GM12878 (cell line): ENCODE measurements at regions not wholly inside any gene's neighbourhood (a gene's known extent, or its start where the extent isn't known, plus 50 kb on each side); places are given as distances from the start of the nearest gene placed in this dataset.

Source experiments
- ATAC-seq: fragments of 200-7000 bp; cut with Tn5 transposase; 3 replicates; pipeline ENCODE4 v1.9.1; 2020; ENCODE audit warnings: mild to moderate bottlenecking, moderate library complexity
- BruUV-seq: library from RNA; stranded (reverse); fragments of 400-500 nt; replicated peaks from 2 replicates; lab custom pipeline; 2021; lab: Mats Ljungman, UMichigan
- CTCF ChIA-PET: fragments of 300-600 bp; sonication (Branson Sonifier 250); formaldehyde crosslinking; extraction: SDS; loops from one replicate; lab custom pipeline; 2021; ENCODE audit warnings: inconsistent platforms; lab: Yijun Ruan, JAX
- POLR2A ChIA-PET: fragments of 350-600 bp; formaldehyde crosslinking; extraction: SDS; loops from one replicate; lab custom pipeline; 2021; ENCODE audit warnings: inconsistent platforms; lab: Charles Lee
- RAD21 ChIA-PET: fragments of 300-600 bp; sonication (Branson Sonifier 250); formaldehyde crosslinking; loops from one replicate; lab custom pipeline; 2023; ENCODE audit warnings: antibody characterized with exemption; ENCODE audit not compliant: unreplicated experiment; lab: Charles Lee
- SMC1A ChIA-PET: fragments of 300-600 bp; sonication (Branson Sonifier 250); formaldehyde crosslinking; loops from one replicate; lab custom pipeline; 2023; ENCODE audit not compliant: unreplicated experiment, uncharacterized antibody; lab: Charles Lee
- DNase-seq: peaks from one replicate; pipeline ENCODE4 v3.0.0-alpha.2; 2011; ENCODE audit warnings: low read depth, low spot score
- FAIRE-seq: peaks from 3 replicates; lab custom pipeline; 2011; peaks lifted over from hg19 to GRCh38; lab: Jason Lieb, UNC
- H2AFZ ChIP-seq: 2 replicates; pipeline ENCODE4 v1.6.0; 2011; ENCODE audit warnings: low read depth, low read length, control low read depth; ENCODE audit not compliant: control insufficient read depth
- H3K27ac ChIP-seq: 2 replicates; pipeline ENCODE4 v1.5.1; 2011; ENCODE audit warnings: control low read depth; ENCODE audit not compliant: control insufficient read depth, insufficient read depth
- H3K27me3 ChIP-seq, 2 experiments: replicated peaks in 1 of 2; 2 replicates each; pipeline versions ENCODE4 v1.6.0 to v1.6.1; 2011; ENCODE audit warnings: low read length in 1 of 2; ENCODE audit not compliant: control insufficient read depth in 2 of 2, insufficient read depth in 2 of 2
- H3K36me3 ChIP-seq, 2 experiments: 2 replicates each; pipeline ENCODE4 v1.5.1; 2011; ENCODE audit warnings: low read length in 1 of 2; ENCODE audit not compliant: control insufficient read depth in 2 of 2, insufficient read depth in 2 of 2
- H3K4me1 ChIP-seq: 2 replicates; pipeline ENCODE4 v1.6.1; 2011; ENCODE audit warnings: mild to moderate bottlenecking, low read length, moderate library complexity, mixed read lengths; ENCODE audit not compliant: control insufficient read depth, insufficient read depth
- H3K4me2 ChIP-seq: 2 replicates; pipeline ENCODE4 v1.6.0; 2011; ENCODE audit warnings: control low read depth; ENCODE audit not compliant: control insufficient read depth, insufficient read depth
- H3K4me3 ChIP-seq: fragments of 200-600 bp; sonication (generic); 2 replicates; pipeline ENCODE4 v1.5.1; 2016
- H3K79me2 ChIP-seq: 2 replicates; pipeline ENCODE4 v1.6.0; 2011; ENCODE audit warnings: low read length; ENCODE audit not compliant: control insufficient read depth, insufficient read depth
- H3K9ac ChIP-seq: 2 replicates; pipeline ENCODE4 v1.8.0; 2011; ENCODE audit warnings: low read length, control low read depth, mixed read lengths; ENCODE audit not compliant: control insufficient read depth, insufficient read depth
- H3K9me3 ChIP-seq: replicated peaks from 3 replicates; pipeline ENCODE4 v1.5.1; 2011; ENCODE audit warnings: mild to moderate bottlenecking, low read length; ENCODE audit not compliant: control insufficient read depth, insufficient read depth
- H4K20me1 ChIP-seq: 2 replicates; pipeline ENCODE4 v1.6.0; 2011; ENCODE audit not compliant: control insufficient read depth, insufficient read depth
- ATF7 ChIP-seq: fragments of 450-650 bp; IDR thresholded peaks from 2 replicates; pipeline ENCODE4 v1.6.1; 2016; ENCODE audit warnings: low read depth, mild to moderate bottlenecking
- ELK1 ChIP-seq: IDR thresholded peaks from 2 replicates; pipeline ENCODE4 v1.6.1; 2012; ENCODE audit warnings: low read depth, low read length, improper control_type of control experiment
- JUND ChIP-seq: IDR thresholded peaks from 2 replicates; pipeline ENCODE4 v1.6.1; 2012; ENCODE audit warnings: low read depth, mild to moderate bottlenecking, low read length, improper control_type of control experiment, moderate library complexity
- NR2C2 ChIP-seq: IDR thresholded peaks from 2 replicates; pipeline ENCODE4 v1.6.1; 2011; ENCODE audit warnings: borderline replicate concordance, low read depth; ENCODE audit not compliant: control insufficient read depth, insufficient read length
- NR2F1 ChIP-seq: fragments of 450-650 bp; conservative IDR thresholded peaks from 2 replicates; pipeline ENCODE4 v1.6.1; 2017; ENCODE audit warnings: mild to moderate bottlenecking
- PBX3 ChIP-seq: IDR thresholded peaks from 2 replicates; pipeline ENCODE4 v1.6.1; 2011; ENCODE audit warnings: mild to moderate bottlenecking, low read depth, low read length, moderate library complexity; ENCODE audit not compliant: insufficient replicate concordance
- PRDM15 ChIP-seq: fragments of 450-650 bp; formaldehyde crosslinking; IDR thresholded peaks from 2 replicates; pipeline ENCODE4 v1.4.0; 2020; ENCODE audit warnings: mild to moderate bottlenecking, moderate library complexity
- RB1 ChIP-seq: fragments of 450-650 bp; formaldehyde crosslinking; IDR thresholded peaks from 2 replicates; pipeline ENCODE4 v1.6.1; 2017; ENCODE audit warnings: mild to moderate bottlenecking, borderline replicate concordance
- RBBP5 ChIP-seq: fragments of 200-600 bp; sonication (generic); conservative IDR thresholded peaks from 2 replicates; pipeline ENCODE4 v1.6.1; 2016
- TAF1 ChIP-seq: IDR thresholded peaks from 2 replicates; pipeline ENCODE4 v1.6.1; 2011; ENCODE audit warnings: mild to moderate bottlenecking, low read depth, low read length, borderline replicate concordance
- ZNF274 ChIP-seq: IDR thresholded peaks from one replicate; pipeline ENCODE4 v1.8.0; 2011; ENCODE audit not compliant: insufficient read length, insufficient read depth
- WGBS: methylation state at CpG from one replicate; pipeline ENCODE4 v1.1.6; 2016; ENCODE audit warnings: low lambda C conversion rate; ENCODE audit not compliant: insufficient replicate concordance, insufficient coverage; ENCODE audit errors: missing lambda C conversion rate; 5-methylcytosine and 5-hydroxymethylcytosine counted together
- in situ Hi-C: fragments of 300-500 bp; cut with MboI; formaldehyde crosslinking; loops from 9 replicates; pipeline ENCODE4 v1.14.3; 2018; ENCODE audit warnings: mixed read lengths
- intact Hi-C: fragments of 100-400 bp; cut with micrococcal nuclease; formaldehyde crosslinking; loops from one replicate; pipeline ENCODE4 v1.14.2; 2022; ENCODE audit not compliant: unreplicated experiment
- TF ChIP-seq, protein P1 (sequence below): IDR thresholded peaks from 2 replicates; pipeline ENCODE4 v1.6.1; 2012; ENCODE audit warnings: low read depth, low read length, improper control_type of control experiment

DNA sequence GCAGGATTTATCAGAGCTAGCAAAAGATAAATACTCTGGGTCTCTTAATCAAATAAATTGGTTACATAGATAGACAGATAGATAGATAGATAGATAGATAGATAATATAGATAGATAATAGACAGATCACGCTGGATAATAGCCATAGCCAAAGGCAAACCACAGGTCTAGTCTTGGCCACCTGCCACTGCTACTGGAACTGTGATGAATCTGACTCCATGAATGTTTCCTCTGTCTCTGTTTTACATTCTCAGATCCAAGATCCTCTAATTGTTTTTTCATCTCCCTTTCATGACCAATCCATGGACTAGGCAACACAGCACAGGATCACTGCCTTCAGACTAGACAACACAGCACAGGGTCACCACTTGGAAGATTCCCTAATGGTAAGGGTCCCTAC is 444.7 kb upstream of the NFIA start:
- ChIA-PET RAD21 (no interaction called here), CTCF (no interaction called here), POLR2A (no interaction called here), SMC1A (no interaction called here)
- no peak overlapping the region for H3K9ac ChIP-seq
- WGBS, result 32% methylated on average over 1 of the region's 1 CpG
- no peak overlapping the region for H3K27ac ChIP-seq
- FAIRE-seq (no peak), DNase-seq (no peak), ATAC-seq (no peak)
- no peaks in the 10 kb centered on the region for H3K27me3 ChIP-seq
- H3K4me3 ChIP-seq, result no peak overlapping the region
- BruUV-seq, result no TSS peak
- intact Hi-C loops, result no loop called here
- no peak overlapping the region for H2AFZ ChIP-seq
- H4K20me1 ChIP-seq, result no peaks in the 10 kb centered on the region
- H3K4me2 ChIP-seq, result no peak overlapping the region
- TF ChIP-seq, protein P1, sequence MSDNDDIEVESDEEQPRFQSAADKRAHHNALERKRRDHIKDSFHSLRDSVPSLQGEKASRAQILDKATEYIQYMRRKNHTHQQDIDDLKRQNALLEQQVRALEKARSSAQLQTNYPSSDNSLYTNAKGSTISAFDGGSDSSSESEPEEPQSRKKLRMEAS, result no peak
- TF ChIP-seq RB1 (no peak), NR2F1 (no peak), PRDM15 (no peak), RBBP5 (no peak), NR2C2 (no peak), ATF7 (no peak), ELK1 (no peak), TAF1 (no peak), PBX3 (no peak), ZNF274 (no peak), JUND (no peak)
- H3K4me1 ChIP-seq, result no peaks in the 10 kb centered on the region
- H3K36me3 ChIP-seq, result no peaks in the 10 kb centered on the region
- in situ Hi-C loops, result no loop called here
- no peaks in the 10 kb centered on the region for H3K79me2 ChIP-seq
- no peaks in the 10 kb centered on the region for H3K9me3 ChIP-seq
